H1 (cell line): ENCODE measurements at regions not wholly inside any gene's neighbourhood (a gene's known extent, or its start where the extent isn't known, plus 50 kb on each side); places are given as distances from the start of the nearest gene placed in this dataset.

Experiments used
- BRCA1 ChIP-seq: IDR thresholded peaks from 2 replicates; pipeline ENCODE4 v1.6.1; 2012; ENCODE audit warnings: low read depth, low read length, improper control_type of control experiment
- CHD2 ChIP-seq: IDR thresholded peaks from 2 replicates; pipeline ENCODE4 v1.6.1; 2012; ENCODE audit warnings: low read length, improper control_type of control experiment
- CTBP2 ChIP-seq: IDR thresholded peaks from 2 replicates; pipeline ENCODE4 v1.7.0; 2011; ENCODE audit warnings: borderline replicate concordance, mild to moderate bottlenecking, moderate library complexity, mixed read lengths, low read length; ENCODE audit not compliant: insufficient read depth, insufficient read length
- HDAC2 ChIP-seq, 2 experiments: fragments of 300-600 bp in 1 of 2; sonication (generic) in 1 of 2; IDR thresholded peaks; 2 replicates each; pipeline ENCODE4 v1.6.1; 2011 to 2012; ENCODE audit warnings: low read depth in 2 of 2, low read length in 2 of 2, mild to moderate bottlenecking in 2 of 2, moderate library complexity in 2 of 2, borderline replicate concordance in 1 of 2, inconsistent platforms in 1 of 2
- JUN ChIP-seq: IDR thresholded peaks from 2 replicates; pipeline ENCODE4 v1.6.1; 2011; ENCODE audit warnings: low read depth, mild to moderate bottlenecking, improper control_type of control experiment, low read length
- KDM4A ChIP-seq: IDR thresholded peaks from one replicate; pipeline ENCODE4 v1.7.1; 2012; ENCODE audit warnings: low read depth, mild to moderate bottlenecking, moderate library complexity, low read length, inconsistent platforms; ENCODE audit not compliant: severe bottlenecking
- NANOG ChIP-seq: IDR thresholded peaks from 2 replicates; pipeline ENCODE4 v1.6.1; 2011; ENCODE audit warnings: low read length, low read depth, mild to moderate bottlenecking, inconsistent platforms; ENCODE audit not compliant: insufficient read depth, poor library complexity, severe bottlenecking
- PHF8 ChIP-seq: fragments of 200-600 bp; sonication (generic); conservative IDR thresholded peaks from 2 replicates; pipeline ENCODE4 v1.7.1; 2012; ENCODE audit warnings: low read depth, mild to moderate bottlenecking, inconsistent platforms, low read length, moderate library complexity
- RAD21 ChIP-seq, 2 experiments: IDR thresholded peaks in 1 of 2; conservative IDR thresholded peaks in 1 of 2; 2 replicates each; pipeline ENCODE4 v1.6.1; 2011; ENCODE audit warnings: low read depth in 2 of 2, low read length in 2 of 2, improper control_type of control experiment in 1 of 2, inconsistent platforms in 1 of 2, mild to moderate bottlenecking in 1 of 2, moderate library complexity in 1 of 2
- RNF2 ChIP-seq: fragments of 200-900, 300-1000 bp; sonication (generic); IDR thresholded peaks from 2 replicates; pipeline ENCODE4 v1.7.1; 2016; ENCODE audit warnings: borderline replicate concordance, low read depth, mild to moderate bottlenecking, antibody characterized with exemption, low read length; ENCODE audit not compliant: poor library complexity, severe bottlenecking; ENCODE audit errors: missing control alignments
- SAP30 ChIP-seq: fragments of 300-600 bp; sonication (generic); IDR thresholded peaks from 2 replicates; pipeline ENCODE4 v1.7.1; 2012; ENCODE audit warnings: low read length, moderate library complexity, mild to moderate bottlenecking, inconsistent platforms; ENCODE audit not compliant: insufficient read depth, insufficient replicate concordance
- SP2 ChIP-seq: IDR thresholded peaks from 2 replicates; pipeline ENCODE4 v1.6.1; 2012; ENCODE audit warnings: mild to moderate bottlenecking, low read length, inconsistent platforms
- TCF12 ChIP-seq: IDR thresholded peaks from 2 replicates; pipeline ENCODE4 v1.6.1; 2011; ENCODE audit warnings: low read depth, mild to moderate bottlenecking, low read length
- TEAD4 ChIP-seq: IDR thresholded peaks from 2 replicates; pipeline ENCODE4 v1.6.1; 2012; ENCODE audit warnings: low read depth, low read length, inconsistent platforms, mixed read lengths
- YY1 ChIP-seq: IDR thresholded peaks from 2 replicates; pipeline ENCODE4 v1.6.1; 2011; ENCODE audit warnings: low read depth, mild to moderate bottlenecking, low read length

GRCh38 chr6:88492824-88493223 lies 326.7 kb upstream of the CNR1 start (continued):
- no peak for TF ChIP-seq JUN
- no peak for TF ChIP-seq YY1
- TF ChIP-seq BRCA1 = no peak
- TF ChIP-seq RNF2 = no peak
- no peak for TF ChIP-seq SAP30
- TF ChIP-seq HDAC2 (IDR thresholded peaks at IDR 0.05; ENCODE audit: borderline replicate concordance in 1 of 2, low read depth in 2 of 2, low read length in 2 of 2) = no peak
- peak; percentile 72 to 76 for TF ChIP-seq RAD21 (IDR thresholded peaks at IDR 0.05 in 1 of 2, conservative IDR thresholded peaks at IDR 0.05 in 1 of 2; ENCODE audit: low read depth in 2 of 2, low read length in 2 of 2)
- TF ChIP-seq NANOG = no peak
- no peak for TF ChIP-seq CTBP2
- TF ChIP-seq TCF12 = no peak
- no peak for TF ChIP-seq TEAD4
- TF ChIP-seq SP2 = no peak
- no peak for TF ChIP-seq PHF8
- no peak for TF ChIP-seq CHD2
- TF ChIP-seq KDM4A = no peak
